Central memory CD8-positive, alpha-beta T cell (primary cell): ENCODE measurements at regions not wholly inside any gene's neighbourhood (a gene's known extent, or its start where the extent isn't known, plus 50 kb on each side); places are given as distances from the start of the nearest gene placed in this dataset.

Experiments
- ATAC-seq: fragments of 150-1000 bp; cut with Tn5 transposase; replicated peaks from 2 replicates; pipeline ENCODE4 v1.10.0; 2022; ENCODE audit warnings: mild to moderate bottlenecking, moderate FRiP score, moderate number of reproducible peaks; ENCODE audit not compliant: poor library complexity, severe bottlenecking; ENCODE audit errors: extremely low read depth
- DNase-seq, 2 donors: peaks; one replicate each; pipeline ENCODE4 v3.0.0; 2021; ENCODE audit warnings: low spot score in 2 of 2
- H3K27ac Mint-ChIP-seq: one replicate; pipeline ENCODE4 v1.8.0; 2022; ENCODE audit warnings: low read depth, mild to moderate bottlenecking, moderate library complexity, mixed read lengths
- H3K27me3 Mint-ChIP-seq: one replicate; pipeline ENCODE4 v1.8.0; 2022; ENCODE audit warnings: mixed read lengths
- H3K36me3 Mint-ChIP-seq: one replicate; pipeline ENCODE4 v1.8.0; 2022; ENCODE audit warnings: mild to moderate bottlenecking, moderate library complexity, mixed read lengths; ENCODE audit not compliant: insufficient read depth
- H3K4me1 Mint-ChIP-seq: one replicate; pipeline ENCODE4 v1.8.0; 2022; ENCODE audit warnings: mixed read lengths
- H3K4me3 Mint-ChIP-seq: one replicate; pipeline ENCODE4 v1.8.0; 2022; ENCODE audit warnings: mild to moderate bottlenecking, moderate library complexity, mixed read lengths
- H3K9me3 Mint-ChIP-seq: one replicate; pipeline ENCODE4 v1.8.0; 2022; ENCODE audit warnings: mixed read lengths

GRCh38 chr11:134837166-134837886 is 425.3 kb upstream of the B3GAT1 start:
- Mint-ChIP-seq H3K4me1 (no peaks in the 10 kb centered on the region), H3K27me3 (peaks cover 68% of the 10 kb centered on the region), H3K9me3 (no peaks in the 10 kb centered on the region), H3K27ac (no peak overlapping the region), H3K36me3 (no peaks in the 10 kb centered on the region), H3K4me3 (no peak overlapping the region)
- no peak for ATAC-seq
- DNase-seq, result no peak

GRCh38 chr11:134836561-134836960 is 424.5 kb upstream of the B3GAT1 start:
- Mint-ChIP-seq H3K4me3 (no peak overlapping the region), H3K27ac (no peak overlapping the region), H3K4me1 (no peaks in the 10 kb centered on the region), H3K27me3 (peaks cover 68% of the 10 kb centered on the region), H3K36me3 (no peaks in the 10 kb centered on the region), H3K9me3 (no peaks in the 10 kb centered on the region)
- ATAC-seq (no peak), DNase-seq (no peak)

GRCh38 chr11:134835561-134835960 is 423.5 kb upstream of the B3GAT1 start:
- no peaks in the 10 kb centered on the region for H3K36me3 Mint-ChIP-seq
- DNase-seq, result no peak
- ATAC-seq, result no peak
- H3K27me3 Mint-ChIP-seq, result peaks cover 68% of the 10 kb centered on the region
- no peak overlapping the region for H3K27ac Mint-ChIP-seq
- no peaks in the 10 kb centered on the region for H3K9me3 Mint-ChIP-seq
- no peaks in the 10 kb centered on the region for H3K4me1 Mint-ChIP-seq
- no peak overlapping the region for H3K4me3 Mint-ChIP-seq

- H3K9me3 Mint-ChIP-seq, result no peaks in the 10 kb centered on the region
- no peak for ATAC-seq
- no peak overlapping the region for H3K27ac Mint-ChIP-seq
- H3K4me3 Mint-ChIP-seq, result no peak overlapping the region
- H3K4me1 Mint-ChIP-seq, result no peaks in the 10 kb centered on the region
- no peaks in the 10 kb centered on the region for H3K36me3 Mint-ChIP-seq
- no peak for DNase-seq
- peaks cover 64% of the 10 kb centered on the region for H3K27me3 Mint-ChIP-seq
Observed at GRCh38 chr11:134830312-134830711, 418.3 kb upstream of the B3GAT1 start.

GRCh38 chr11:134823970-134824369 is 411.9 kb upstream of the B3GAT1 start:
- Mint-ChIP-seq H3K9me3 (no peaks in the 10 kb centered on the region), H3K27ac (no peak overlapping the region), H3K36me3 (no peaks in the 10 kb centered on the region), H3K4me1 (no peaks in the 10 kb centered on the region), H3K4me3 (no peak overlapping the region), H3K27me3 (peaks cover 61% of the 10 kb centered on the region)
- DNase-seq (no peak), ATAC-seq (no peak)

GRCh38 chr11:134822897-134823296 is 410.9 kb upstream of the B3GAT1 start:
- Mint-ChIP-seq H3K36me3 (no peaks in the 10 kb centered on the region), H3K9me3 (no peaks in the 10 kb centered on the region), H3K4me3 (no peak overlapping the region), H3K27me3 (peaks cover 72% of the 10 kb centered on the region), H3K27ac (no peak overlapping the region), H3K4me1 (no peaks in the 10 kb centered on the region)
- DNase-seq, result no peak
- ATAC-seq, result no peak

- no peaks in the 10 kb centered on the region for H3K4me1 Mint-ChIP-seq
- no peaks in the 10 kb centered on the region for H3K9me3 Mint-ChIP-seq
- H3K27me3 Mint-ChIP-seq, result peaks cover 87% of the 10 kb centered on the region
- DNase-seq (no peak), ATAC-seq (no peak)
- H3K27ac Mint-ChIP-seq, result no peak overlapping the region
- H3K36me3 Mint-ChIP-seq, result no peaks in the 10 kb centered on the region
- no peak overlapping the region for H3K4me3 Mint-ChIP-seq
Observed at GRCh38 chr11:134821422-134821821, 409.4 kb upstream of the B3GAT1 start.

- no peaks in the 10 kb centered on the region for H3K36me3 Mint-ChIP-seq
Observed at GRCh38 chr11:134819041-134819440, 407.0 kb upstream of the B3GAT1 start.

GRCh38 chr11:134818516-134818915 is 406.5 kb upstream of the B3GAT1 start:
- Mint-ChIP-seq H3K27ac (no peak overlapping the region), H3K9me3 (no peaks in the 10 kb centered on the region), H3K27me3 (peaks cover 83% of the 10 kb centered on the region), H3K4me1 (no peaks in the 10 kb centered on the region), H3K4me3 (no peak overlapping the region), H3K36me3 (no peaks in the 10 kb centered on the region)
- ATAC-seq (no peak), DNase-seq (no peak)

More at GRCh38 chr11:134819041-134819440, 407.0 kb upstream of the B3GAT1 start:
- H3K9me3 Mint-ChIP-seq, result no peaks in the 10 kb centered on the region
- H3K4me1 Mint-ChIP-seq, result no peaks in the 10 kb centered on the region
- no peak overlapping the region for H3K27ac Mint-ChIP-seq
- H3K4me3 Mint-ChIP-seq, result no peak overlapping the region
- DNase-seq (no peak), ATAC-seq (no peak)
- H3K27me3 Mint-ChIP-seq, result peaks cover 83% of the 10 kb centered on the region

- ATAC-seq (no peak), DNase-seq (no peak)
- peaks cover 76% of the 10 kb centered on the region for H3K27me3 Mint-ChIP-seq
- no peaks in the 10 kb centered on the region for H3K4me1 Mint-ChIP-seq
- H3K27ac Mint-ChIP-seq, result no peak overlapping the region
- H3K36me3 Mint-ChIP-seq, result no peaks in the 10 kb centered on the region
- H3K4me3 Mint-ChIP-seq, result no peak overlapping the region
- no peaks in the 10 kb centered on the region for H3K9me3 Mint-ChIP-seq
Observed at GRCh38 chr11:134815404-134815803, 403.4 kb upstream of the B3GAT1 start.

GRCh38 chr11:134807997-134808396 is 396.0 kb upstream of the B3GAT1 start:
- H3K4me1 Mint-ChIP-seq, result no peaks in the 10 kb centered on the region
- no peak overlapping the region for H3K4me3 Mint-ChIP-seq
- no peak overlapping the region for H3K27ac Mint-ChIP-seq
- H3K36me3 Mint-ChIP-seq, result no peaks in the 10 kb centered on the region
- peaks cover 64% of the 10 kb centered on the region for H3K27me3 Mint-ChIP-seq
- H3K9me3 Mint-ChIP-seq, result no peaks in the 10 kb centered on the region
- DNase-seq, result no peak
- no peak for ATAC-seq

GRCh38 chr11:134802598-134802997 is 390.6 kb upstream of the B3GAT1 start:
- peaks cover 88% of the 10 kb centered on the region for H3K27me3 Mint-ChIP-seq
- H3K4me3 Mint-ChIP-seq, result no peak overlapping the region
- no peak overlapping the region for H3K27ac Mint-ChIP-seq
- no peaks in the 10 kb centered on the region for H3K9me3 Mint-ChIP-seq
- no peak for ATAC-seq
- DNase-seq, result no peak
- no peaks in the 10 kb centered on the region for H3K36me3 Mint-ChIP-seq
- H3K4me1 Mint-ChIP-seq, result no peaks in the 10 kb centered on the region

GRCh38 chr11:134802116-134802515 is 390.1 kb upstream of the B3GAT1 start:
- H3K27me3 Mint-ChIP-seq, result peaks cover 88% of the 10 kb centered on the region

More at GRCh38 chr11:134802116-134802515, 390.1 kb upstream of the B3GAT1 start:
- Mint-ChIP-seq H3K9me3 (no peaks in the 10 kb centered on the region), H3K27ac (no peak overlapping the region), H3K4me3 (no peak overlapping the region), H3K4me1 (no peaks in the 10 kb centered on the region), H3K36me3 (no peaks in the 10 kb centered on the region)
- ATAC-seq (no peak), DNase-seq (no peak)
